GM18511 (cell line): ENCODE measurements at regions not wholly inside any gene's neighbourhood (a gene's known extent, or its start where the extent isn't known, plus 50 kb on each side); places are given as distances from the start of the nearest gene placed in this dataset.
"Not testable (repeated sequence)": the region's sequence is repeated elsewhere in the genome, so short reads cannot be mapped to it uniquely, and the experiment has no call there.

Experiments used
- ATAC-seq: cut with Tn5 transposase; IDR thresholded peaks from one replicate; pipeline ENCODE4 v1.9.1; 2021; ENCODE audit warnings: mild to moderate bottlenecking, moderate library complexity; ENCODE audit not compliant: unreplicated experiment

- no peak for ATAC-seq
These were observed 380.5 kb upstream of the HNRNPA3 start for GRCh38 chr2:176832086-176832485.

GRCh38 chr2:176833671-176834070 lies 378.9 kb upstream of the HNRNPA3 start:
- no peak for ATAC-seq

- ATAC-seq, result no peak
These were observed 378.4 kb upstream of the HNRNPA3 start for GRCh38 chr2:176834226-176834625.

GRCh38 chr2:176843208-176843607 lies 369.4 kb upstream of the HNRNPA3 start:
- ATAC-seq, result no peak

- no peak for ATAC-seq
These were observed 368.1 kb upstream of the HNRNPA3 start for GRCh38 chr2:176844461-176844860.

- ATAC-seq, result no peak
These were observed 366.9 kb upstream of the HNRNPA3 start for GRCh38 chr2:176845718-176846117.

GRCh38 chr2:176847575-176847974 lies 365.0 kb upstream of the HNRNPA3 start:
- no peak for ATAC-seq

GRCh38 chr2:176848844-176849243 lies 363.8 kb upstream of the HNRNPA3 start:
- ATAC-seq, result no peak

GRCh38 chr2:176851200-176851888 lies 361.2 kb upstream of the HNRNPA3 start:
- ATAC-seq, result no peak

- no peak for ATAC-seq
These were observed 360.6 kb upstream of the HNRNPA3 start for GRCh38 chr2:176851889-176852483.

GRCh38 chr2:176852667-176853066 lies 359.9 kb upstream of the HNRNPA3 start:
- no peak for ATAC-seq

GRCh38 chr2:176854062-176854461 lies 358.5 kb upstream of the HNRNPA3 start:
- no peak for ATAC-seq

GRCh38 chr2:176854878-176855277 lies 357.7 kb upstream of the HNRNPA3 start:
- ATAC-seq, result no peak

GRCh38 chr2:176856683-176857082 lies 355.9 kb upstream of the HNRNPA3 start:
- ATAC-seq, result no peak

- ATAC-seq, result no peak
These were observed 347.3 kb upstream of the HNRNPA3 start for GRCh38 chr2:176865336-176865735.

GRCh38 chr2:176872406-176872805 lies 340.2 kb upstream of the HNRNPA3 start:
- ATAC-seq, result no peak

GRCh38 chr2:176873403-176873802 lies 339.2 kb upstream of the HNRNPA3 start:
- no peak for ATAC-seq

GRCh38 chr2:176876493-176877103 lies 336.0 kb upstream of the HNRNPA3 start:
- ATAC-seq, result no peak

GRCh38 chr2:176879426-176879995 lies 333.1 kb upstream of the HNRNPA3 start:
- ATAC-seq, result no peak

GRCh38 chr2:176882045-176882444 lies 330.5 kb upstream of the HNRNPA3 start:
- ATAC-seq, result not testable (repeated sequence)

- ATAC-seq, result no peak
These were observed 327.5 kb upstream of the HNRNPA3 start for GRCh38 chr2:176885001-176885643.
